ENCODE measurements at regions not wholly inside any gene's neighbourhood (a gene's known extent, or its start where the extent isn't known, plus 50 kb on each side); places are given as distances from the start of the nearest gene placed in this dataset.

GRCh38 chr2:52704251-52704650, 1063.4 kb upstream of the CHAC2 start:
- Histone ChIP-seq H3K79me2 (ENCODE audit: control insufficient read depth, insufficient read depth, low read length, poor library complexity) (no peaks in the 10 kb centered on the region), H3K23ac (ENCODE audit: low read length) (no peak overlapping the region), H2BK5ac (ENCODE audit: low read depth, low read length, poor library complexity) (no peak overlapping the region), H3K14ac (ENCODE audit: low read length) (no peak overlapping the region), H3K36me3 (ENCODE audit: control insufficient read depth in 1 of 2, insufficient read depth in 2 of 2, low read length in 2 of 2) (no peaks in the 10 kb centered on the region), H3K9me3 (ENCODE audit: insufficient read depth, low read depth, low read length) (no peaks in the 10 kb centered on the region), H3K4me1 (ENCODE audit: control insufficient read depth in 1 of 2, insufficient read depth in 2 of 2, low read length in 2 of 2) (no peaks in the 10 kb centered on the region), H3K27ac (ENCODE audit: low read depth, low read length) (no peak overlapping the region), H3K79me1 (ENCODE audit: low read length) (no peaks in the 10 kb centered on the region), H2BK12ac (ENCODE audit: low read length) (no peak overlapping the region), H3K27me3 (ENCODE audit: insufficient read depth, low read length) (no peaks in the 10 kb centered on the region), H3K4me2 (ENCODE audit: low read length) (no peak overlapping the region), H3K9ac (ENCODE audit: low read length) (no peak overlapping the region), H4K8ac (ENCODE audit: low read depth, low read length) (no peak overlapping the region), H3K4me3 (ENCODE audit: low read depth, low read length) (no peak overlapping the region), H3K18ac (ENCODE audit: low read length) (no peak overlapping the region), H2AK5ac (ENCODE audit: low read length) (no peak overlapping the region), H3K4ac (ENCODE audit: low read depth, low read length) (no peak overlapping the region), H2AFZ (ENCODE audit: insufficient read depth, low read length, poor library complexity) (no peak overlapping the region), H4K91ac (ENCODE audit: low read depth, low read length) (no peak overlapping the region), H4K12ac (ENCODE audit: low read depth, low read length) (no peak overlapping the region), H2BK120ac (ENCODE audit: insufficient read depth, low read length, poor library complexity) (no peak overlapping the region)
- DNase-seq: no peak

GRCh38 chr2:52703004-52703403, 1064.6 kb upstream of the CHAC2 start:
- Histone ChIP-seq H3K27me3 (ENCODE audit: insufficient read depth, low read length) (no peaks in the 10 kb centered on the region), H3K36me3 (ENCODE audit: control insufficient read depth in 1 of 2, insufficient read depth in 2 of 2, low read length in 2 of 2) (no peaks in the 10 kb centered on the region), H3K4ac (ENCODE audit: low read depth, low read length) (no peak overlapping the region), H4K12ac (ENCODE audit: low read depth, low read length) (no peak overlapping the region), H3K27ac (ENCODE audit: low read depth, low read length) (no peak overlapping the region), H3K79me1 (ENCODE audit: low read length) (no peaks in the 10 kb centered on the region), H2AK5ac (ENCODE audit: low read length) (no peak overlapping the region), H2BK5ac (ENCODE audit: low read depth, low read length, poor library complexity) (no peak overlapping the region), H3K9ac (ENCODE audit: low read length) (no peak overlapping the region), H3K9me3 (ENCODE audit: insufficient read depth, low read depth, low read length) (no peaks in the 10 kb centered on the region), H2BK12ac (ENCODE audit: low read length) (no peak overlapping the region), H3K18ac (ENCODE audit: low read length) (no peak overlapping the region), H2AFZ (ENCODE audit: insufficient read depth, low read length, poor library complexity) (no peak overlapping the region), H3K23ac (ENCODE audit: low read length) (no peak overlapping the region), H4K8ac (ENCODE audit: low read depth, low read length) (no peak overlapping the region), H4K91ac (ENCODE audit: low read depth, low read length) (no peak overlapping the region), H3K4me1 (ENCODE audit: control insufficient read depth in 1 of 2, insufficient read depth in 2 of 2, low read length in 2 of 2) (no peaks in the 10 kb centered on the region), H3K79me2 (ENCODE audit: control insufficient read depth, insufficient read depth, low read length, poor library complexity) (no peaks in the 10 kb centered on the region), H3K14ac (ENCODE audit: low read length) (no peak overlapping the region), H3K4me3 (ENCODE audit: low read depth, low read length) (no peak overlapping the region), H3K4me2 (ENCODE audit: low read length) (no peak overlapping the region), H2BK120ac (ENCODE audit: insufficient read depth, low read length, poor library complexity) (no peak overlapping the region)
- no peak for DNase-seq
- no CpG with 5 or more reads among the region's 4 CpGs for WGBS (ENCODE audit: extremely low coverage, insufficient coverage, insufficient read length)

GRCh38 chr2:52698408-52698807, 1069.2 kb upstream of the CHAC2 start:
- no peak overlapping the region for H3K4me3 ChIP-seq (ENCODE audit: low read depth, low read length)
- H3K79me1 ChIP-seq (ENCODE audit: low read length): no peaks in the 10 kb centered on the region
- H3K79me2 ChIP-seq (ENCODE audit: control insufficient read depth, insufficient read depth, low read length, poor library complexity): no peaks in the 10 kb centered on the region
- no peak overlapping the region for H3K18ac ChIP-seq (ENCODE audit: low read length)
- H2AK5ac ChIP-seq (ENCODE audit: low read length): no peak overlapping the region
- no peak overlapping the region for H3K27ac ChIP-seq (ENCODE audit: low read depth, low read length)
- no peak overlapping the region for H3K14ac ChIP-seq (ENCODE audit: low read length)
- no peak overlapping the region for H4K12ac ChIP-seq (ENCODE audit: low read depth, low read length)
- no peaks in the 10 kb centered on the region for H3K4me1 ChIP-seq (ENCODE audit: control insufficient read depth in 1 of 2, insufficient read depth in 2 of 2, low read length in 2 of 2)
- H3K9me3 ChIP-seq (ENCODE audit: insufficient read depth, low read depth, low read length): no peaks in the 10 kb centered on the region
- no peak overlapping the region for H4K8ac ChIP-seq (ENCODE audit: low read depth, low read length)
- no peaks in the 10 kb centered on the region for H3K36me3 ChIP-seq (ENCODE audit: control insufficient read depth in 1 of 2, insufficient read depth in 2 of 2, low read length in 2 of 2)
- no peak overlapping the region for H2BK5ac ChIP-seq (ENCODE audit: low read depth, low read length, poor library complexity)
- H3K4ac ChIP-seq (ENCODE audit: low read depth, low read length): no peak overlapping the region
- no peaks in the 10 kb centered on the region for H3K27me3 ChIP-seq (ENCODE audit: insufficient read depth, low read length)
- no peak overlapping the region for H2AFZ ChIP-seq (ENCODE audit: insufficient read depth, low read length, poor library complexity)
- H2BK120ac ChIP-seq (ENCODE audit: insufficient read depth, low read length, poor library complexity): no peak overlapping the region
- WGBS (ENCODE audit: extremely low coverage, insufficient coverage, insufficient read length): no CpG with 5 or more reads among the region's 3 CpGs
- H3K23ac ChIP-seq (ENCODE audit: low read length): no peak overlapping the region
- no peak for DNase-seq
- H2BK12ac ChIP-seq (ENCODE audit: low read length): no peak overlapping the region
- H3K4me2 ChIP-seq (ENCODE audit: low read length): no peak overlapping the region
- no peak overlapping the region for H4K91ac ChIP-seq (ENCODE audit: low read depth, low read length)
- no peak overlapping the region for H3K9ac ChIP-seq (ENCODE audit: low read length)

- Histone ChIP-seq H3K4me3 (ENCODE audit: low read depth, low read length) (no peak overlapping the region), H3K9me3 (ENCODE audit: insufficient read depth, low read depth, low read length) (no peaks in the 10 kb centered on the region), H3K79me2 (ENCODE audit: control insufficient read depth, insufficient read depth, low read length, poor library complexity) (no peaks in the 10 kb centered on the region), H3K23ac (ENCODE audit: low read length) (no peak overlapping the region), H3K4me1 (ENCODE audit: control insufficient read depth in 1 of 2, insufficient read depth in 2 of 2, low read length in 2 of 2) (no peaks in the 10 kb centered on the region), H4K12ac (ENCODE audit: low read depth, low read length) (no peak overlapping the region), H3K79me1 (ENCODE audit: low read length) (no peaks in the 10 kb centered on the region), H4K8ac (ENCODE audit: low read depth, low read length) (no peak overlapping the region), H3K4ac (ENCODE audit: low read depth, low read length) (no peak overlapping the region), H2AK5ac (ENCODE audit: low read length) (no peak overlapping the region), H3K9ac (ENCODE audit: low read length) (no peak overlapping the region), H3K14ac (ENCODE audit: low read length) (no peak overlapping the region), H2BK12ac (ENCODE audit: low read length) (no peak overlapping the region), H3K18ac (ENCODE audit: low read length) (no peak overlapping the region), H4K91ac (ENCODE audit: low read depth, low read length) (no peak overlapping the region), H3K4me2 (ENCODE audit: low read length) (no peak overlapping the region), H2AFZ (ENCODE audit: insufficient read depth, low read length, poor library complexity) (no peak overlapping the region), H3K27ac (ENCODE audit: low read depth, low read length) (no peak overlapping the region), H3K36me3 (ENCODE audit: control insufficient read depth in 1 of 2, insufficient read depth in 2 of 2, low read length in 2 of 2) (no peaks in the 10 kb centered on the region), H2BK5ac (ENCODE audit: low read depth, low read length, poor library complexity) (no peak overlapping the region), H3K27me3 (ENCODE audit: insufficient read depth, low read length) (no peaks in the 10 kb centered on the region), H2BK120ac (ENCODE audit: insufficient read depth, low read length, poor library complexity) (no peak overlapping the region)
- no CpG with 5 or more reads among the region's 4 CpGs for WGBS (ENCODE audit: extremely low coverage, insufficient coverage, insufficient read length)
- no peak for DNase-seq
These were observed 1069.9 kb upstream of the CHAC2 start for GRCh38 chr2:52697690-52698089.

GRCh38 chr2:52695731-52696130, 1071.9 kb upstream of the CHAC2 start:
- Histone ChIP-seq H3K36me3 (ENCODE audit: control insufficient read depth in 1 of 2, insufficient read depth in 2 of 2, low read length in 2 of 2) (no peaks in the 10 kb centered on the region), H4K91ac (ENCODE audit: low read depth, low read length) (no peak overlapping the region), H3K4me3 (ENCODE audit: low read depth, low read length) (no peak overlapping the region), H2BK120ac (ENCODE audit: insufficient read depth, low read length, poor library complexity) (no peak overlapping the region), H3K18ac (ENCODE audit: low read length) (no peak overlapping the region), H3K79me2 (ENCODE audit: control insufficient read depth, insufficient read depth, low read length, poor library complexity) (no peaks in the 10 kb centered on the region), H3K4ac (ENCODE audit: low read depth, low read length) (no peak overlapping the region), H3K4me2 (ENCODE audit: low read length) (no peak overlapping the region), H3K14ac (ENCODE audit: low read length) (no peak overlapping the region), H3K79me1 (ENCODE audit: low read length) (no peaks in the 10 kb centered on the region), H3K4me1 (ENCODE audit: control insufficient read depth in 1 of 2, insufficient read depth in 2 of 2, low read length in 2 of 2) (no peaks in the 10 kb centered on the region), H2AFZ (ENCODE audit: insufficient read depth, low read length, poor library complexity) (no peak overlapping the region), H4K12ac (ENCODE audit: low read depth, low read length) (no peak overlapping the region), H3K9ac (ENCODE audit: low read length) (no peak overlapping the region), H3K27ac (ENCODE audit: low read depth, low read length) (no peak overlapping the region), H2BK12ac (ENCODE audit: low read length) (no peak overlapping the region), H3K27me3 (ENCODE audit: insufficient read depth, low read length) (no peaks in the 10 kb centered on the region), H2AK5ac (ENCODE audit: low read length) (no peak overlapping the region), H4K8ac (ENCODE audit: low read depth, low read length) (no peak overlapping the region), H3K23ac (ENCODE audit: low read length) (no peak overlapping the region), H2BK5ac (ENCODE audit: low read depth, low read length, poor library complexity) (no peak overlapping the region), H3K9me3 (ENCODE audit: insufficient read depth, low read depth, low read length) (no peaks in the 10 kb centered on the region)
- WGBS (ENCODE audit: extremely low coverage, insufficient coverage, insufficient read length): no CpG with 5 or more reads among the region's 3 CpGs
- no peak for DNase-seq

Measured in trophoblast cell (in vitro differentiated cells and primary cell).